Ammon's horn (tissue), 1 donor: ENCODE measurements at regions not wholly inside any gene's neighbourhood (a gene's known extent, or its start where the extent isn't known, plus 50 kb on each side); places are given as distances from the start of the nearest gene placed in this dataset.
A peak's percentile ranks its signal among the peaks of the same experiment; 100 is the strongest.

ENCODE experiments used
- DNase-seq: peaks from one replicate; pipeline ENCODE4 v3.0.0-alpha.2; 2016; ENCODE audit warnings: low spot score

DNA sequence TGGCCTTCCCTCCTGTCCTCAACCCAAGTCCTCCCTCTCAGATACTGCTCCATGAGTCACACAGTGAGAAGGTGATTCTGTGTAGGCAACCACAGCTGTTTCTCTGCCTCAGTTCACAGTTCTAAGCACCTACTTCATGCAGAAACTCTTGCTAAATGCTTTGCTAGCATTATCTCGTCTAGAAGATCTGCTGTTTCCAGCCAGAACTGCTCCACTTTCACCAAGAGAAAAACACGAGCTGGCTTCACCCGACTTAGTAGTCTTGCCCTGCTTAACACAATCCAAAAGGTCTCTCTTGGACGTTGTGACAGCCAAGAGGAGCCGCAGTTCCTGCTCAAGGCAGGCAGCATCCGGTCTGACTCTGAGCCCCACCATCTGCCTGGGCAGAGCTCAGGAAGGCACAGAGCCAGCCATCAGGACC is 272.1 kb downstream of the UACA start:
- no peak for DNase-seq

DNA sequence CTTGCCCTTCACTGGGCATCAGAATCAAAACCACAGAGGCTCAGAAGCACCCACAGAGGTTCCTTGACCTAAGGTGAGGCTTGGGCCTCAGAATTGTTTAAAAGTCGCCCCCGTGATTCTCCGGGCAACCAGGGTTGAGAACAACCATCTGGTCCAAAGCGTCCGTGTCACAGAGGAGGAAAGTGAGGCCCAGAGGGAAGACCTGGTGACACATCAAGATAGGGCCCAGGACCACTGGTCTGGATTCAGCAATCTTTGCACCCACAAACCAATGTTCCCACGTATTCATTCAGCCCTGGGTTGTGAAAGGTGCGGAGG is 272.6 kb downstream of the UACA start:
- no peak for DNase-seq

DNA sequence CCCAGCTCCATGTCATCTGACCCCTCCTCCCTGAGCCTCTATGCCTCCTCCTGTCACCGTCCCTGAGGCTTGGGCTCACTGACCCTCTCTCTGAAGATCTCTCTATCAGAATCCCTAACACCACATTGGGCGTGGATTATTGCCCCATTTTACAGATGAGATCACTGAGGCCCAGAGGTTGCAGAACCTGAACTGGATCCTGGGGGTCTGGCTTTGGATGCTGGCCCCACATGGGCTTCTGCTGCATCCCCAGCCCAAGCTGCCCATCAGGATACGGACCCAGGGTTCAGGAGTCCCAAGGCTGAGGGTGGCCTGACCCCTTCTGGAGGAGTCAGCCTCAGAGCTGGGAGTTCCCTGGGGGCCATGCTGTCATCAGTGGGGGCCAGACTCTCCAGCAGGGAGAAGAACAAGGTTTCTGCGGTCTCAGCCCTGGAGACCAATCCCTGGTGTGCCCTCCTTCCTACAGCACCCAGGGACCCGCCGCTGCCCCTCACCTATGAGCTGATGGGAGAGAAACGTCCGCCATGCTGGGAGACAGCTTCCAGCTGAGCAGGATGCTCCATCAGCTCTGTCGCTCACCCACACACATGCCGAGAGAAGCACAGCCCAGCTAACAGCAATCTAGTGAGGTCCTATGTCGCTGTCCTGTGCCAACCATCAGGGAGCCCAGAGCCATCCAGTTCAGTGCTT is 273.1 kb downstream of the UACA start:
- DNase-seq = no peak

DNA sequence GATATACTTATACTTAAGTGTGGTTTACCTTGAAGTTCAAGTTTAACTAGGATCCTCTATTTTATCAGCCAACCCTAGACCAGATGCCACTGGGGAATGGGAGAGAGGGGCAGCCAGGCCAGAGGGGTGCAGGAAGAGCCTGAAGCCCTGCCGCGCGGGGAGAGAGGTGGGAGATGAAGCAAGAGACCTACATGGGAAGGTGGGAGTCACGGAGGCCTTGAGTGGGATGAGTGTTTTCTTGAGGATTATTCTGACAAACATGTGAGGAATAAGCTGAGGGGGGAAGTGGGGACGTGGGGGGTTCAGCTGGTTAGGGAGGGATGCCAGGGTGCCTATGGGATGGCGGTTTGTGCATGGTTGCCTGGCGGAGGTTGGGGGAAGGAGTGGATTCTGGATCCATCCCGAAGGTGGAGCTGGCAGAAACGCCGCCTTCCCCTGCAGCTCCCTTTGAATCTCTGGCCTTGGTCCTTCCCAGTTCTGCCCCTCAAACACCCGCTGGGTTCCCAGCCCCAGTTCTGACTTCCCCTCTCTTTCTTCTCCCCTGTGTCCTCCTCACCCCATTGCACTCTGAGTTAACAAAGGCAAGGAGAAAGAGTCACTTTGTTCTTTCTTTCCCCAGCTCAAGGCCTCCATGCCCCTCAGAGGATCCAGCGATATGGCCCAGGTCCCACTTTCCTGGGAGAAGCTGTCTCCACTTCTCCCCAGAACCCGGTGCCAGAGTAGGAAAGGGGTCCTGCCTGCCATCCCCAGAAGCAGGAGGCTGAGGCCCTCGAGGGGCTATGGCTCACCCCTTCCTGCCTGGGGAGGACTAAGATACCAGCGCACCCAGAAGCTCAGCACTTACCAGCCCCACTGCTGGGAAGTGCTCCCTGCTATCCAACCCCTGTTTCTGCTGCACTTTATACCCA is 274.2 kb downstream of the UACA start:
- DNase-seq = no peak

DNA sequence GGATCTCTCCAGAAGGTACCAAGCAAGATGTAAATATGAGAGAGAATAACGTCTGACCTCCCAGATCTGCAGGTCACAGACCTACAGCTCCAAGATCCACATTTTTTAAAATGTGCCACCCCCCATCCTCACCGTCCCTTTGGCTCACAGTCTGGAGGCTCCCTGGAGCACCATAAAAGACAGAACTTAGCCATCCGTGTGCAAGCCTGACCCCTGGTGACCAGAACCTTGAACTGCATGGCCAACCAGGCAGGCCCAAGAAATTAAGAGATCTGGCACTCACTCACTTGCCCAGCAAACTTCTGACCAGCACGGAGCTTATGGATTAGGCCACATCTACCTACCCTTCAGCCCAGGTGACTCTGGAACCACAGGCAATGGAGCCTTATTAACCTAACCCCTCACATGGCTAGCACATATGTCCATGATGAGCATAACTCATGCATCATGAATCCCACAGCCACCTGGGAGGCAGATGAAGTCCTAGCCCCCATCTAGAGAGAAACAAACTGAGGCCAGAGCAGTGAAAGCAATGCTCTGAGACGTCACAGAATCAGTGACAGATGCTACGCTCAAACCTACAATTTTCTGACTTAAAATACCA is 275.3 kb downstream of the UACA start:
- DNase-seq = peak; percentile 81

DNA sequence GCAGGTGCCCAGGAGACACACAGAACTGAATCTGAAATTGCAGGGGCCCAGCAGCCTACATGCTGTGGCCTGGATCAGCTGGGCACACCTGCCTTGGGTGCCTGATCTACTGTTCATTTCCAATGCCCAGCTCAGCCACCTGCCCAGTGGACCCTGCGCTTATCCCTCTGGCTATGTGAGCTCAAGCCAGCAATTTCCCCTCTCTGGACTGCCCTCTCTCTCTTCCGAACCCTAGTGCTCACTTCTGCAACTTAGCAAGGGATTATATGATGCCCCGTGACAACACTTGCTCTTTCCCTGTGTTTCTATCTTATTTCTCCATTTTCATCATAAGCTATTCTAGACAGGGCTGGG is 276.0 kb downstream of the UACA start:
- no peak for DNase-seq

DNA sequence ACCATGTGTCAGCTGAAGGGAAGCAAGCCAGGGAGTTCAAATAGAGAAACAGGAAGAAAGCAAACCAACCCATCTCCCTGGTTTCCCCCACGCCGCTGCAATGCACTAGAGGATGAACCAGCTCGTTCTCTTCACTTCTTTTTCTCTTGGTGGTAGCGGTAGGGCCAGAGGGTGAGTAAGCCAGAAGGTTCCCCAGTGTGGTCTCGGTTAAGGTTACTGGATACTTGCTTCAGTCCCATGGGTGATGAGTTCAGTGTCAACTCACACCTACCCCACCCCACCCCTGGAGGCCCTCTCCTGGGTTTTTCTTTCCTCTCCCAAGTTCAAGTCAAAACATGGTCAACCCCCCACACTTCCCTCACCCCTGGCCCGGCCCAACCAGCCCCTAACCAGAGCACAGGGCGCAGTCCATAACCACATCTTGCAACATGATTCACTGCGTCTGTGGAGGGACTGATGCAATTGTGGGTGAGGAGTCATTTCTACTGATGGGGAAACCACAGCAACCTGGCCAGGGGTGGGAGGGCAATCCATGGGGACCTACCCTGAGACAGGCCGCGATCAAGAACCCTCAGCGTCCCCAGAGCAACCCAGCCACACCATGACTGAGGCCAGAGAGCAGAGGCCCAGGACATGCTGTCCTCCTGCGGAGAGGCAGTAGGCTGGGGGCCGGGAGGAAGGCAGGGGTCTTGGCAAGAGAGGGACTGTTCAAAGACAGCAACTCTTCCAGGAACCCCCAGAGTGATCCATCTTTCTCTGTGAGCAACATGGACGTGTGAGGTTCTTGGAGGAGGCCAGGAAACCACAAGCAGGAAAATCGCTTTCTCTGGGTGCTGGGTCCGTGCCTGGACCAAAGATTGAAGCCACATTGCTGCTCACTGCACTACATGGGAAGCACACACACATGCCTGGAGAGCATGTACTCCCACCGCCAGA is 276.6 kb downstream of the UACA start:
- DNase-seq = peak; percentile 67

DNA sequence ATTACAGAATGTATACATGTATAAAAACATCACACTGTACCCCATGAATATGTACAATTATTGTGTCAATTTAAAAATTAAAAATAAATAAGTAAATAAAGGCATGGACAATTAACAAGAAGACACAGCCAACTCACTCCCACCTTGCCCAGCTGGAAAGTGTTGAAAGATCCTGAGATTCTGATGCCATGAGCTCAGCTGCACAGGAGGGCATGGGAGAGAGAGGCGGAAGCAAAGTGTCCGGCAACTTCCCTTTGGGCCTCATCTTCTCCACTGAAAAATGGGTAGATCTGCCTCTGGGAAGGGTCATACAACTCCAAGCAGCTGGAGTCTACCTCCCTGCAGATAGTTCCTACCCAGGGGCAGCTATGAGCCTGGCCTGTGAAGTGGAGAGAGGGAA is 277.3 kb downstream of the UACA start:
- DNase-seq = no peak

DNA sequence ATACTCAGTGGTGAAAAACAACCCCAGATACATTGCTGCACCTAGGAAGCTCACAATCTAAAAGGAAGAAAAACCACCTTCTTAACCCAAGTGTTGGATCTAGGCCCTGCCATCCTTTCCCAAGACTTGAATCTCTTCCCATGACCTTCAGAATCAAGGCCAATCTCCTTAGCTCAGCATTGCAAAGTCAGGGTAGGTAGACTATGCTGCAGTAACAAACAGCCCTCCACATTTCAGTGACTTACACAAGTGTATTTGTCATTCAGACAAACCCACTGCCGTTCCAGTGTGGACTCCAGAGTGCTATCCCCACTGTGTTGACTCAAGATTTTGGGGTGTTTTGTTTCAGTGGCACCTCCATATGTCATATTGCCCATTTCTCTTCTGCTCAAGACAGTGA is 278.4 kb downstream of the UACA start:
- no peak for DNase-seq

DNA sequence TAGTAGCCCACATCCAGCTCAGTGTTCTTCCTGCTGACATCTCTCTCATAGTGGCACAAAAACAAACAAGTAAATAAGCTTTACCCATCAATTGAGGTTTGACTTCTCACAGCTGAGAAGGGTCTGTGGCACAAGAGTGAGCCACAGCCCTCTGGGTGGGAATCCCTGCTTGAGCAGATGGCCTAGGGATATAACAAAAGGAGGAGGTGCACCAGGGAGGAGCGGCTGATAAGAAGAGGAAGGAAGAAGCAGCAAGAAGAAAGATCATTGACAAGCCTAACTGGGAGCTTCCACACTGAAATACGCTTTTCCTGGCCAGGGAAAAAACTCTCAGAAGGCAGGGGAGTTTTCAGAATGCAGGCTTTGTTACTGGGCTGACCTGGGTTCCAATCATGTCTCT is 279.8 kb downstream of the UACA start:
- no peak for DNase-seq

DNA sequence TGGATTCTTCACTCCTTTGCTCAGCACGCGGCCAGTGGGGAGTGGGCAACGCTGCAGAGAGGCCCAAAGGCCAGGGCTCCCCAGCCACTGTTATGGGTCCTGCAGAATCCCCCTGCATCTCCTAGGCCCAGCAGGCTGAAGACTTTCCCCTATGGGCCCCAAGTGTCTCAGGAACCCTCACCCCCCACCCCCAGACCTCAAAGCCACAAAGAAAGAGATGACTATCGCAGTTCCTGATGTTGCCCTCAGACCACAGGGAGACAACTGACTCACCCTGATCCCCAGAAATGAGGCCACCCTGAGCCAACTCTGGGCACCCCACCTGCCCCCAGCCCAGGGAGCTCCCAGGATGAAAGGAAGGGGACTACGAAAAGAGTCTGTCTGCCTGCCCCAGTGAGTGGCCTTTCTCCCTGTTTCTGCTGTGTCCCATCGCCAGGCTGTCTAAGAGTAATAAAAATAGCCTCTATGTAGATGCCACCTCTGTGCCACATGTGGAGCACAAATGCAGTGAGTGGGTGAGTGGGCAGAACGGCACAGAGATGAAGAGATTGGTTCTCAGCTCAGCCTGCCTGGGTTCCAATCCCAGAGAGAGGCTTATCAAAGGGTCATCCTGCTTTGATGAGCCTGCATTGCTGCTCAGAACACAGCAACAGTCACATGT is 283.0 kb downstream of the UACA start:
- no peak for DNase-seq

DNA sequence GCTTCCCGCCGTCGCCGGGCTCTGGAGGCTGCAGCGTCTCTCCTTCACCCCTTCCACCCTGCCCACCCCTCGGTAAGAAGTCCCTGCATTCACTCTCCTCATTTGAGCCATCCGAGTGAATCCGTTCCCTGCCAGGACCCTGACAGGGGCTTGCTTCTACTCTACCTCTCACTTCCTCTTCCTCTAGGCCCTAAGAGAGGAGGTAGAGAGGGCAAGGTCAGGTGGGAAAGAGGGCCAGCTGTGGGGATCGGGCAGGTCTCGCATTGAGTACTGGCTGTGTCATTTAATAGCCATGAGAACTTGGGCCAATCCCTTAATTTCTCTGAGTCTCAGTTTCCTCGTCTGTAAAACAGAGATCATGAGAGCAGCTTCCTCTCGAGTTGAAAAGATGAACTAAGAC is 283.6 kb downstream of the UACA start:
- no peak for DNase-seq

DNA sequence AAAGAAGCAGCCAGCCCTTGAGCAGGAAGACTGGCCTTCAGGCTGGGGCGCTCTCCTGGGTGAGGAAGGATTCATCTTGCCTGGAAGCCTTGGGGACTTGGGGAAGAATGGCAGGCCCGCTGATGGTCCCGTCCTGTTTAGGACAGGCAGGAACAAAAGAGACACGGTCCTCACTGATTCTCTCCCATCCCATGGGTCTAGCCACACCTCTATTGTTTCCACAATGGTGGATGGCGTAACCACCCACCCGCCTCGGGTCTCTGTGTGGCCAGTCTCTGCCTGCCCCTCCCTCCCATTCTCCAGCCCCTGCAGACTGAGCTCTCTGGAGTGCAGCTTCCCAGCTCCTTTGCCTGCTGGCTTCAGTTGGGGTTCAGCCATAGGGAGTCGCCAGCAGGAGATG is 284.3 kb downstream of the UACA start:
- no peak for DNase-seq

DNA sequence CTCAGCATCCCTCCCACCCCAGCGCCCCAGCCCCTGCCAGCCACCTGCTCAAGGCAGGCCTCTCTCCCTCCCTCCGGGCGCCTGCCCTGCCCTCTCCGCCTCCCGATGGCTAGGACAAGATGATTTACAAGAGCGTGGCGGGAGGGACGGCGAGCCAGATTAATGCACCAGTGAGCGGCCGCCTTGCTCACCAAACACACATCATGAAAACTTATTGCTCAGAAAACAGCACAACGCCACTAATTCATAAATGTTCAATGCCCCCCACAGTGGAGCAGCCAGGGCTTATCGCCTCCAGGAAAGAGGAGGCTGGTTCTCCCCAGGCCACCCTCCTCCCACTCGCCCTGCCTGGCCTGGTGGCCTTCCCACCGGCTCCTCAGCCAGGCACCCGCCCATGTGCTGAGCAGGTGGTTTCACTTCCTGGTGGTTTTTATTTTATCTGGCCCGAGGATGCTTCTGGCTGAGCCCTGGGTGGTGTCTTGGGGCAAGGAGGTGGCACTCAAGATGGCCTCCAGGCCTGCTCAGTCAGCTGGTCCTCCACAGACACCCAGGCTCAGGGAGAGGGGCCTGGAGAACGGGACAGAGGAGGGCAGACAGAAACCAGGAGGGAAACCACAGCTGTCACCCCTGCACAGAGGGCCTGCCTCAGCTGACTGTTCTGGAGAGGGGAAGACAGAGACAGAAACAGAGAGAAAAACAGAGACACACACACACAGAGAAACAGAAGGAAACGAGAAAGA is 284.9 kb downstream of the UACA start:
- DNase-seq = peak; percentile 53

DNA sequence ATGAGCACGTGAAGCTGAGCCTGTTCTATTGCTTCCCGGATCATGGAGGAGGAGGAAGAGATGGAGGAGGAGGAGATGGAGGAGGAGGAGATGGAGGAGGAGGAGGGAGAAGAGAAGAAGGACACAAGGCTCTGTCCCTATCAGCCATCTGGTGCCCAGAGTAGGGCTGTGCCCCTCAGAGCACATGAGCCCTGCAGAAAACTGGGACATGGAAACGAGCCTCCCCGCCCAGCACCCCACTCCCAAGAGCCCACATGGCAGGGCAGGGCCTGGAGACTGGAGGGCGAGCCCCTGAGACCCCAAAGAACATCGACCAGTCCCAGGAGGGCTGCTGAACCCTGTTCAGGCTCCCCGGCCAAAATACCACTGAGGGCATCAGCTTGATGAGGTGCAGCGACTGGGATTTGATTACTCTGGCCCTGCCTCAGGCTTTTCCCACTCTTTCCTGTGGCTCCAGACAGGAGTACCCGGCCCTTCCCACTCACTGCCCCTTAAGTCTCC is 285.6 kb downstream of the UACA start:
- DNase-seq = no peak

DNA sequence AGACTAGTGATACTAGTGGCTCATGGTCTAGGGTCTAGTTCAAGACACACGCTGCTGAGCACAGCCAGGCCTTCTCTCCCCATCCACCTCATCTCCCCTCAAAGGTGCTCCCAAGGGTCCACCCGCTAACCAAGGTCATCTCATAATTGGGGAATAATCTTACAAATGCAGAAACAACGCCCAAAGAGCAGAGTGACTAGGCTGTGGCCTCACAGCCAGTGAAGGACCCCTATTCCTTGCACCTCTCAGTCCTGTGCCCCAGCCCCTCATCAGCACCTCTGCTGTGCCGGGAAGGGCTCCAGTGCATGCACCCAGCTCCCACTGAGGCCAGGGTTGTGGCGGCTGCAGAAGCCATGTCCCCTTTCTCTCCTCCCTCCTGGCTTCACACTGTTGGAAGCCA is 286.9 kb downstream of the UACA start:
- DNase-seq = no peak

DNA sequence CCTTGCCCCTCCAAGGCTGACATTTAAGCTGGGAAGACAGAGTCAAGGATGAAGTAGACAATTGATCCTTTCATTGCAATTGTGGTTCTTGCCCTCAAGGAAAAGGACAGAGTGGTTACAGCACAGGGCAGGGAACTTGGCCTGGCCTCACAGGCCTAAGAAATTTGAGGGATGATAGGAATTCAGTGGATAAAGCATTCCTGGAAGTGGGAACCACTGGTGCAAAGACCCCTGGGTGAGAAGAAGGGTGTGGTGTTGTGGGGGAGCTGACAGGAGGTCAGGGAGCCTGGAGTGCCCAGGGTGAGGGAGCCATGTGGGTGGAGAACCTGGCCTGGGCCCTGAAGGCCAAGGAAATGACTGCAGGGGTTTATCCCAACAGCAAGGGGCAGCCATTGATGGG is 287.4 kb downstream of the UACA start:
- no peak for DNase-seq

DNA sequence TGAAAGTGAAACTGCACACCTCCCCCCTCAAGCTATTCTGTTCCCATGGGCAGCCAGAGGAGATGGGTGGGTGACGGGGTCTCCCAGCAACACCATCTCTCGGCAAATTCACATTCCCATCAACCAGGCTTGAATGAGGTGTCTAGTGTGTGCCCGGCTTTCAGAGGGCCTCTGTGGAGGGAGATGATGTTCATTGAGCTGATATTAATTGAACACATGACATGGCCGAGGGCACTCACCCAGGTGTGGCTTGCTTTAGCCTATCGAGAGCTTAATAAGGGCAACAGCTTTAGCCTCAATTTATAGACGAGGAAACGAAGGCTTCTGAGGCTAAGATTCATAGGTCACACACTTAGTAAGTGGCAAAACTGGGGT is 288.0 kb downstream of the UACA start:
- no peak for DNase-seq

DNA sequence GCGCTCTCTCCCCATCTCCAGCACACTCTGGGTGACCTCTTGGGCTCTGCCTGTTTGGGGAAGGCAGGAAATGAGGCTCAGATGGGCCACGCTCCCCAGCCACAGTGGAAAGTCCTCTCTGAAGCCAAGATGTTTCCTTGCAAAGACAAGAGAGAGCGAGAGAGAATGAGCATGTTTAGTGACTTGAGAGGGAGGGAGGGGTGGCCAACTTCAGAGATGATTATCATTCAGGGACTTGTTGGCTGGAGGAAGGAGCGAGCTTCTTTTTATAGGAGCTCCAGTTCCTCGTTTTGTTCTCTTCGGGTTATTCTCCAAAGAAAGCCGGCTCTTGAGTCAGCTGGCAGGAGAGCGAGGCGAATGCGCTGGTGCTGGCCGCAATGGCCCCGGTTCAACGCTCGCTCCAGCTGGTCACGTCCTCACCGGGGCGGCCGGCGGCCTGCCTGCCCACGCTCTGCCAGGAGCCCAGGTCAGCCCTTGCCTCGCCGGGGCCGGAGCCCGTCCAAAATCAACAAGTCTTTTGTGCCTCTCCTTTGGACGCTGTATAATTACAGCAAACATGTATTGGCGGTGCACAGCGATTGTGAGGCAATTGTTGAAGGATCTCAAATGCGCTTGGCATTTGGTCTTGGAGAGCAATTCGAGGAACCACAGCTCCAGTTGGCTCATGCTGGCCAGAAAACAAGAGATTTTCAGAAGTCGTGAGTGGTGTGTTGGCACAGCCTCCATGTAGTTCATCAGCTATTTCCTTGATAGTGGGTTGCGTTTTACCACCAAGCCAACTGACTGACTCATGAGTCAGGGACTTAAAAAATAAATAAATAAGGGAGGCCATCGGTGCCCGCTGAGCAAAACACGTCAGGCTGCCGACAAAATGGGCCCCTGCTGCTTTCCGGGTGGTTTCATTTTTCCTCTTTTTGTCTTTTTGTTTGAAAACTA is 288.6 kb downstream of the UACA start:
- peak; percentile 53 for DNase-seq
